Transverse colon (tissue), 3 donors: ENCODE measurements at regions not wholly inside any gene's neighbourhood (a gene's known extent, or its start where the extent isn't known, plus 50 kb on each side); places are given as distances from the start of the nearest gene placed in this dataset.

Experiments
- POLR2A ChIP-seq: fragments of 450-650 bp; IDR thresholded peaks from one replicate; pipeline ENCODE4 v1.6.1; 2016; ENCODE audit warnings: antibody characterized with exemption, mild to moderate bottlenecking, moderate library complexity
- TF ChIP-seq, protein P1 (sequence below), 5 experiments: fragments of 200-600 bp in 3 of 5; fragments of 450-650 bp in 2 of 5; sonication (generic) in 3 of 5; IDR thresholded peaks; 1 replicate in 2 of 5; 2 replicates in 3 of 5; pipeline ENCODE4 v1.5.1; 2016 to 2017; ENCODE audit warnings: antibody characterized with exemption in 5 of 5, inconsistent platforms in 3 of 5, mild to moderate bottlenecking in 2 of 5, moderate library complexity in 1 of 5

GRCh38 chr6:12653486-12653885 lies 63.1 kb upstream of the PHACTR1 start:
- TF ChIP-seq, protein P1, sequence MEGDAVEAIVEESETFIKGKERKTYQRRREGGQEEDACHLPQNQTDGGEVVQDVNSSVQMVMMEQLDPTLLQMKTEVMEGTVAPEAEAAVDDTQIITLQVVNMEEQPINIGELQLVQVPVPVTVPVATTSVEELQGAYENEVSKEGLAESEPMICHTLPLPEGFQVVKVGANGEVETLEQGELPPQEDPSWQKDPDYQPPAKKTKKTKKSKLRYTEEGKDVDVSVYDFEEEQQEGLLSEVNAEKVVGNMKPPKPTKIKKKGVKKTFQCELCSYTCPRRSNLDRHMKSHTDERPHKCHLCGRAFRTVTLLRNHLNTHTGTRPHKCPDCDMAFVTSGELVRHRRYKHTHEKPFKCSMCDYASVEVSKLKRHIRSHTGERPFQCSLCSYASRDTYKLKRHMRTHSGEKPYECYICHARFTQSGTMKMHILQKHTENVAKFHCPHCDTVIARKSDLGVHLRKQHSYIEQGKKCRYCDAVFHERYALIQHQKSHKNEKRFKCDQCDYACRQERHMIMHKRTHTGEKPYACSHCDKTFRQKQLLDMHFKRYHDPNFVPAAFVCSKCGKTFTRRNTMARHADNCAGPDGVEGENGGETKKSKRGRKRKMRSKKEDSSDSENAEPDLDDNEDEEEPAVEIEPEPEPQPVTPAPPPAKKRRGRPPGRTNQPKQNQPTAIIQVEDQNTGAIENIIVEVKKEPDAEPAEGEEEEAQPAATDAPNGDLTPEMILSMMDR (IDR thresholded peaks at IDR 0.05), result no peak
- TF ChIP-seq POLR2A, result no peak
